Right lobe of liver (tissue), 6 donors: ENCODE measurements at regions not wholly inside any gene's neighbourhood (a gene's known extent, or its start where the extent isn't known, plus 50 kb on each side); places are given as distances from the start of the nearest gene placed in this dataset.
"Not testable (repeated sequence)": the region's sequence is repeated elsewhere in the genome, so short reads cannot be mapped to it uniquely, and the experiment has no call there.

Experiments used
- ATAC-seq, 4 donors: fragments of 200-7000 bp; cut with Tn5 transposase; one replicate each; pipeline ENCODE4 v1.9.1; 2020; ENCODE audit warnings: mild to moderate bottlenecking in 4 of 4, moderate library complexity in 4 of 4
- DNase-seq, 3 donors: peaks; one replicate each; pipeline ENCODE4 v3.0.0-alpha.2; 2020
- H3K27ac ChIP-seq, 3 donors: fragments of 200-600 bp; one replicate each; pipeline ENCODE4 v1.8.0; 2022
- H3K27me3 ChIP-seq, 2 donors: fragments of 200-600 bp; one replicate each; pipeline ENCODE4 v1.8.0; 2022
- H3K36me3 ChIP-seq, 4 donors: fragments of 200-600 bp; sonication (generic) in 1 of 4; one replicate each; pipeline versions ENCODE4 v1.5.1 to v1.8.0; 2017 to 2022; ENCODE audit warnings: control low read depth in 1 of 4
- H3K4me1 ChIP-seq, 4 donors: fragments of 200-600 bp; sonication (generic) in 1 of 4; one replicate each; pipeline versions ENCODE4 v1.5.1 to v1.8.0; 2017 to 2022; ENCODE audit warnings: control low read depth in 1 of 4
- H3K4me3 ChIP-seq, 3 donors: fragments of 200-600 bp; one replicate each; pipeline ENCODE4 v1.8.0; 2022
- H3K9me3 ChIP-seq, 4 donors: fragments of 200-600 bp; sonication (generic) in 1 of 4; one replicate each; pipeline versions ENCODE4 v1.5.1 to v1.8.0; 2017 to 2022; ENCODE audit warnings: control low read depth in 1 of 4
- CTCF ChIP-seq, 4 donors: fragments of 200-600 bp in 3 of 4; fragments of 450-650 bp in 1 of 4; IDR thresholded peaks; one replicate each; pipeline versions ENCODE4 v1.5.1 to v1.8.0; 2016 to 2022; ENCODE audit warnings: antibody characterized with exemption in 4 of 4, mild to moderate bottlenecking in 2 of 4
- POLR2A ChIP-seq: fragments of 450-650 bp; IDR thresholded peaks from one replicate; pipeline ENCODE4 v1.6.1; 2017; ENCODE audit warnings: antibody characterized with exemption, mild to moderate bottlenecking
- WGBS: methylation state at CpG from one replicate; pipeline ENCODE4 v1.1.6; 2018; ENCODE audit warnings: low coverage, low lambda C conversion rate; ENCODE audit not compliant: insufficient coverage; ENCODE audit errors: missing lambda C conversion rate; 5-methylcytosine and 5-hydroxymethylcytosine counted together
- intact Hi-C, 2 donors: fragments of 100-400 bp; cut with DNase I; formaldehyde crosslinking; loops; one replicate each; pipeline versions ENCODE4 v1.11.2 to v1.14.1; 2022
- donor health status: DM: no; HTN: yes; CAD: no.
- donor health status: DM: no; HTN: no; CAD: no.
- donor health status: DM: no; HTN: no; CAD: no.
- donor health status: DM: no; HTN: yes; CAD: no.
- donor health status: DM: no; HTN: yes; CAD: no.

- Histone ChIP-seq H3K4me3 (no peak overlapping the region), H3K4me1 (no peaks in the 10 kb centered on the region), H3K27me3 (no peaks in the 10 kb centered on the region), H3K27ac (no peak overlapping the region), H3K36me3 (no peaks in the 10 kb centered on the region), H3K9me3 (no peaks in the 10 kb centered on the region)
- ATAC-seq = no peak
- TF ChIP-seq POLR2A = no peak
- TF ChIP-seq CTCF (IDR thresholded peaks at IDR 0.05) = no peak
- intact Hi-C loops = no loop called here
- DNase-seq = no peak
- 49% methylated on average over 10 of the region's 10 CpGs for WGBS
Observed at GRCh38 chr5:82984786-82985735, 92.1 kb downstream of the TMEM167A start.

GRCh38 chr5:82982846-82983245 is 94.3 kb downstream of the TMEM167A start:
- H3K9me3 ChIP-seq = no peaks in the 10 kb centered on the region
- no peaks in the 10 kb centered on the region for H3K36me3 ChIP-seq
- no peaks in the 10 kb centered on the region for H3K27me3 ChIP-seq
- no peak overlapping the region for H3K27ac ChIP-seq
- intact Hi-C loops = no loop called here
- ATAC-seq (no peak), DNase-seq (no peak)
- no peak overlapping the region for H3K4me3 ChIP-seq
- no peaks in the 10 kb centered on the region for H3K4me1 ChIP-seq
- 27% methylated on average over 2 of the region's 2 CpGs for WGBS
- no peak for TF ChIP-seq CTCF (IDR thresholded peaks at IDR 0.05)
- TF ChIP-seq POLR2A = no peak

- H3K27me3 ChIP-seq, H3K9me3 ChIP-seq, H3K27ac ChIP-seq, intact Hi-C loops, H3K4me1 ChIP-seq, H3K36me3 ChIP-seq, H3K4me3 ChIP-seq: not testable (repeated sequence)
- ATAC-seq = peak in 1 of 4 donors; percentile 66
- DNase-seq = peak in 1 of 3 donors; percentile 31
Observed at GRCh38 chr5:82976887-82977286, 100.3 kb downstream of the TMEM167A start.

- Histone ChIP-seq H3K4me1 (peaks cover 0 to 6% (median 0%) of the 10 kb centered on the region in 4 donors), H3K27me3 (no peaks in the 10 kb centered on the region), H3K4me3 (no peak overlapping the region), H3K36me3 (no peaks in the 10 kb centered on the region), H3K27ac (no peak overlapping the region), H3K9me3 (no peaks in the 10 kb centered on the region)
- 90% methylated on average over 5 of the region's 5 CpGs for WGBS
- intact Hi-C loops = no loop called here
- TF ChIP-seq CTCF (IDR thresholded peaks at IDR 0.05) = no peak
- TF ChIP-seq POLR2A = no peak
- no peak for DNase-seq
- peak in 1 of 4 donors; percentile 60 for ATAC-seq
Observed at GRCh38 chr5:82975812-82976211, 101.4 kb downstream of the TMEM167A start.

- Histone ChIP-seq H3K36me3 (no peaks in the 10 kb centered on the region), H3K4me1 (peaks cover 0 to 6% (median 0%) of the 10 kb centered on the region in 4 donors), H3K27ac (no peak overlapping the region), H3K9me3 (no peaks in the 10 kb centered on the region), H3K4me3 (no peak overlapping the region), H3K27me3 (no peaks in the 10 kb centered on the region)
- TF ChIP-seq POLR2A (no peak), CTCF (IDR thresholded peaks at IDR 0.05) (no peak)
- ATAC-seq (no peak), DNase-seq (no peak)
- 52% methylated on average over 7 of the region's 9 CpGs for WGBS
- intact Hi-C loops = no loop called here
Observed at GRCh38 chr5:82975396-82975795, 101.8 kb downstream of the TMEM167A start.

GRCh38 chr5:82974346-82974745 is 102.8 kb downstream of the TMEM167A start:
- DNase-seq, H3K27me3 ChIP-seq, H3K9me3 ChIP-seq, ATAC-seq, H3K4me3 ChIP-seq, H3K27ac ChIP-seq, H3K36me3 ChIP-seq, H3K4me1 ChIP-seq, intact Hi-C loops: not testable (repeated sequence)
- 44% methylated on average over 2 of the region's 2 CpGs for WGBS
